Stimulated activated CD8-positive, alpha-beta memory T cell treated with anti-CD3 and anti-CD28 coated beads, Interleukin-15, amount 100 ng/mL, for 1 hour (primary cell): ENCODE measurements at regions not wholly inside any gene's neighbourhood (a gene's known extent, or its start where the extent isn't known, plus 50 kb on each side); places are given as distances from the start of the nearest gene placed in this dataset.
"Not testable (repeated sequence)": the region's sequence is repeated elsewhere in the genome, so short reads cannot be mapped to it uniquely, and the experiment has no call there.

Experiments
- DNase-seq: peaks from one replicate; pipeline ENCODE4 v3.0.0-alpha.2; 2020; ENCODE audit warnings: low read depth

DNA sequence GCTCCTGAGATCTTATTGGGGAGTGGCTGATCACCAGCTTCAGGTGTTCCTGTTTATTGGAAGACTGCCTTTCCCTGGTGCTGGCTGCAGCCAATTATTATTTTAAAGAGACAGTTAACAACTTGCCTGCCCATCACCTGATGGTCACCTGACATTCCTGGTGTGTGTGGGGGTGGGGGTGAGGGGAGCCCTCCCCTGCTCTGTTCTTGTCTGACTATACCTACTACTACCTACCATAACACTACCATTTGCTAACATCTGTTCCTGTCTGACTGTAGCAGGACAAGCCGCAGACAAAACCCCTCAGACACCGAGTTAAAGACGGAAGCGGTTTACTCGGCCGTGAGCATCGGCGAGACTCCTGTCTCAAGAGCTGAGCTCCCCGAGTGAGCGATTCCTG is 54.9 kb upstream of the NBPF3 start:
- no peak for DNase-seq

DNA sequence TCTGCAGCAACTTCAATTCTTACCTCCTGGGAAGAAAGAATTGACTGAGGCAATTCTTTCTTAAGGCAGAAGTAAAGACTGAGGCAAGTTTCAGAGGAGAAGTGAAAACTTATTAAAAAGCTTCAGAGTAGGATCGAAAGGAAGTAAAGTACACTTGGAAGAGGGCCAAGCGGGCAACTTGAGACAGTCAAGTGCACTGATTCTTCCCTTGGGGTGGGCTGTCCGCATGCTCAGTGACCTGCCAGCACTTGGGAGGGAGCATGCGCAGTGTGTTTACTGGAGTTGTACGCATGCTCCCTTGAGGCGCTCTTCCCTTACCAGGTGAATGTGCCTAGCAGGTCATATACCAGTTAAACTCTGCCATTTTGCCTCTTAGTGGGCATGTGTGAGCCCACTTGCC is 55.3 kb upstream of the NBPF3 start:
- no peak for DNase-seq

DNA sequence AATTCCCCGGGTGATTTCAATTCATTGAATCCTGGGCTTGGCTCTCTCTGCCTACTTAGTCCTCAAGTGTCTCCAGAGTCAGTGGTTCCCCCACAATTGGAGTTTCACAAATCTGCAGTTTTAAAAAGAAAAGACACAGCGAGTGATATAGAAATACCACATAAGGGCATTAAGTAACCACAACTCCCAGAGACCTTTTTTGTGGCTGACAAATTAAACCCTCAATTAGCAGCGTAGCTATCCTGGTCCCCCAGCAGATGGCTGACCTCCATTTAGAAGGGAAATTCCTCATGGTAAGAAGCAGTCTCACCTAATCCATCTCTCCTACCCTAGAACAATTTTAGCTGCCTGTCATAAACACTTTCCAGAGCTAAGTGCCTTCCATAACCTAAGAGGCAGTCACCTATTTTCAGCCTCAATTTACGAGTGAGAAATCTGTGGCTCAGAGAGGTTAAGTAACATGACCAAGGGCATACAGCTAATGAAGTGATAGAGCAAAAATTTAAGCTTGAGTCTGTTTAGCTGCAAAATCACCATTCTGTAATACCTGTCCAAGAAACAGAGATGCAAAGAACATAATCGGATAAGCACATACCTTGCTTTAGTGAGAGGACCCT is 56.0 kb upstream of the NBPF3 start:
- DNase-seq, result no peak

DNA sequence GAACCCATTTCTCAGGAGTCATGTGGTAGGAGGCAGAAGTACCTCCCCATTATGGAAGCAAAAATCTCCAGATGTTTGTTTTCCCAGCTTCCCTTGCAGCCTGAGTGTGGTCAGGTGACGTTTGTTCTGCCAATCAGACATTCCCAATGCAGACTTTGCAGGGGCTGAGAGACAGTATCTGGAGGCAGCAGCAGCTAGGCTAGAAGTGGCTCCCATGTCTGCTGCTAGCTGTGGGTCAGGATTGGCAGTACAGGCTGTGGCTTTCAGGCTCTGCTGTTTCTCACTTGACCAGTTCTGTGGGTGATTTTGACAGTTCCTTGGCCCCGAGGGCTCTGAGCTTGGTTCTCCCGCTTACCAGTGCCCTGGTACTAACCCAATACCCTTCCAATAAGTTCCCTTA is 58.6 kb upstream of the NBPF3 start:
- no peak for DNase-seq

DNA sequence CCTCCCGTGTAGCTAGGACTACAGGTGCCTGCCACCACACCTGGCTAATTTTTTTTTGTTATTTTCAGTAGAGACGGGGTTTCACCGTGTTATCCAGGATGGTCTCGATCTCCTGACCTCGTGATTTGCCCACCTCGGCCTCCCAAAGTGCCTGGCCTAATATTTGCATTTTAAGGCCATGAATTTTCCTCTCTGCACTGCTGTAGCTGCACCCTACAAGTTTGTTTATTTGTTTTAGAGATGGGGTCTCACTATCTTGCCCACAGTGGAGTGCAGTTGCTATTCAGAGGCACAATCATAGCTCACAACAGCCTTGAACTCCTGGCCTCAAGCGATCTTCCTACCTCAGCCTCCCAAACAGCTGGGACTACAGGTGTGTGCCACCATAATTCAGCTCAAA is 59.8 kb upstream of the NBPF3 start:
- DNase-seq, result not testable (repeated sequence)

DNA sequence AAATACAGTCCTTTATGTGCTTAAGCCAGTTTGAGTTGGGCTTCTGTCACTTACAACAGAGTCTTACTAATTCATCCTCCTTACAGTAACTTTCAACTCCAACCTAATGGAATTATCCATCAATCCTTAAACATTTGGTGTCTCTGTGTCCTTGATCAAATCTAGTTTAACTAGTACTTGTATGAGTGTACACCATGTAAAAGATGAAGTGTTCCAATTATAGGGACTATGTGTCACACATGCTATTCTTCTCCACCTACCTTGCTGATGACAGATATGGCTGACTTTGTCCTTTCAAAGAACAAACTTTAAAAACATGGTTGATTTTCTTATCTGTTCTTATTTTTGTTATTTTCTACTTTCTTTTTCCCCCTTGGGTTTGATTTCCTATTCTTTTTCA is 60.4 kb upstream of the NBPF3 start:
- DNase-seq, result no peak

DNA sequence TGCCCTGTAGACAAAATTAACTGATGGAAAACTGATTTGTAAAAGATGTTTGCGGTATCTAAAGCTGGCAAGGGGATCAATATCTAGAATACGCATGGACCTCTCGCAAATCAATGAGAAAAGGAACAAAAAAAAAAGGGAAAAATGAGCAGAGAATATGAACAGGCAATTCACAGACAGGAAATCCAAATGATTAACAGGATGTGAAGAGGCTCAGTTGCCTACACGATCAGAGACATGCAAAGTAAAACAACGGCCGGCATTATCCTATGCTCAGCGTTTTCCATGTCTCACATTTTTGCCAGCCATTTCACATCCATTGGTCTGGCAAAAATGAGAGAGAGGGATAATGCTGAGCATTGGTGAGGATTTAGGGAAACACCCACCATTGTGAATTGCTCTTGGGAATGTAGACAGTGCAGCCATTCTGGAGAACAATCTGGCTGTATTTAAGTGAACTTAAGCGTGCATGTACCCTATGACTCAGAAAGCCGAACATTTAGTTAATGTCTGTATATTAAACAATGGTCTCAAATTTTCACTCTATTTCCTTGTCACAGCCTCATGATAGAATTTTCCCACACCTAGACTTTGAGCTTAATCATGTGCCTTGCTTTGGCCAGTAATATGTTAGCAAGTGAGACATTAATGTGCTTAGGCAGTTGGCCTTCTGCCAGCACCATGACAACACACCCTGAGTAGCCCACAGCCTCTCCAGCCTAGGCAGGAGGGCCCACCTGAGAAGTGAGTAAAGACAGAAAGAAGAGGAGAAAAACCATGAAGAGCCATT is 61.0 kb upstream of the NBPF3 start:
- DNase-seq, result no peak

DNA sequence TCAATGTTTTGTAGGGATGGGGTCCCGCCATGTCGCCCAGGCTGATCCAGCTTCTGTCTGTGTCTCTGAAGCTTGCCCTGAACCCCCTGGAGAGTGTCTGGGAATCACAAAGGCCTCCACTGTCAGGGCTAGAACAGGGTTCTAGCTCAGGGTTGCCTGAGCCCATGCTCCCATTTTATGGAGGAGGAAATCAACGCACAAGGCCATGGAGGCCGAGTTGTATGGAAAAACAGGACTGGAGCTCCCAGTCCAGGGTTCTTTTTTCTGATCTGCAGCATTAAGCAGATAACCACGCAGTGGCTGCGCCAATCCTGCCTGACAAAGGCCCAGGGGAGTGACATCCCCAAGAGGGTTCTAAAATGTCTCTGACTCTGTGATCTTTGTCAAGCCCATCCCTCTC is 67.6 kb upstream of the NBPF3 start:
- DNase-seq, result no peak

DNA sequence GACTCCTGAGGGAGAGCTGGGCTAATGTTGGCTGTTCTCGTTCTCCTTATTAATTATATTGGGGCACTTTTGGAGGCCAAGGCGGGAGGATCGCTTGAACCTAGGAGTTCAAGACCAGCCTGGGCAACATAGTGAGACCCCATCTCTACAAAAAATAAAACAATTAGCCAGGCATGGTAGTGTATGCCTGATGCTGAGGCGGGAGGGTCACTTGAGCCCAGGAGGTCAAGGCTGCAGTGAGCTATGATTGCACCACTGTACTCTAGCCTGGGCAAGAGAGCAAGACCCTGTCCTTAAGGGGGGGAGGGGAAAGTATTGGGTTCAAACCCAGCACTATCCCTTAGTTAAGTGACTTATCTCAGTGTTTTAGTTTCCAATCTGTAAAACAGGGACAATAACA is 70.0 kb upstream of the NBPF3 start:
- no peak for DNase-seq

DNA sequence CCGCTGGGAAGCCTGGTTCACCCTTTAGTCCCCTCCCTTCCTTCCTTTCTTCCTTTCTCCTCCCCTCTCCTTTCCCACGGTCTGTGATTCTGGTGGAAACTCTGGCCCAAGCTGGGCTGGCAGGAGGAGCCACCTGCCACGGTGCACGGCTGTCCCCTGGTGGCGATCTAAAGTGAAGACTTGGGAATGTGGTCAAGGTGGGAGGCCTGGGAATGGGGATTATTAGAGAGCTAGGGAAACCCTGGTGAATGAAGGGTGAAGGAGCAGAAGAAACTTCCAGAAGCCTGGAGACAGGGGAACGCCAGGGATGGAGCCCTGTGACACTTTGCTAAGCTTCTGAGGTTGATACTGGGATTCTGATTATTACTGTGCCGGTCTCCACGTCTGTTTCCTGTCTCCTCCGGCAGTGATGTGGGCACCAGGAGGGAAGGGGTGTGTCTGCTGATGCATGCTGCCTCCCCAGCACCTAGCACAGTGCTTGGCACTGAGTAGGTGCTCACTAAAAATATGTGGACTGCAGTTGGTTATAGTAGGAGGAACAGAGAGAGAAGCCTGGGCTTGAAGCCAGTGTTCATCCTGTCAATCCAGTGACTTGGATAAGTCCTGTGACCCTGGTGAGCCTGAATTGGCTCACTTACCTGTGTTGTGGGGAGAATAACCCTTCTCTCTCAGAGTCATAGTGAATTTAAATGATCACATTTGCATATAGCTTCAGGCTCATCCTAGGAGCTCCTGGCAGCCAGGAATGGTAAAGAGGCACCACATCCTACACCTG is 71.2 kb upstream of the NBPF3 start:
- DNase-seq, result peak; percentile 44

DNA sequence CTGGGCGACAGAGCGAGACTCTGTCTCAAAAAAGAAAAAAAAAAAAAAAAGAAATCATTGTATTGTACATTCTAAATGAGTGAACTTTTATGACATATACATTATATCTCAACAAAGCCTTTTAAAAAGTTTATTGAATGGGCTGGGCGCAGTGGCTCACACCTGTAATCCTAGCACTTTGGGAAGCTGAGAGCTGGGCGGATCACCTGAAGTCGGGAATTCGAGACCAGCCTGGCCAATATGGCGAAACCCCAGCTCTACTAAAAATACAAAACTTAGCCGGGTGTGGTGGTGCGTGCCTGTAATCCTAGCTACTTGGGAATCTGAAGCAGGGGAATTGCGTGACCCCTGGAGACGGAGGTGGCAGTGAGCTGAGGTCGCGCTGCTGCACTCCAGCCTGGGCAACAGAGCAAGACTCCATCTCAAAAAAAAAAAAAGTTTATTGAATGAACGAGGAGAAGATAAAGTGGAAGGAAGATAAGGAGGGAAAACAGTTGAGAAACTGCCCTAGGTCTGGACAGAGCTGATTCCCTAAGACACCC is 71.9 kb upstream of the NBPF3 start:
- not testable (repeated sequence) for DNase-seq

DNA sequence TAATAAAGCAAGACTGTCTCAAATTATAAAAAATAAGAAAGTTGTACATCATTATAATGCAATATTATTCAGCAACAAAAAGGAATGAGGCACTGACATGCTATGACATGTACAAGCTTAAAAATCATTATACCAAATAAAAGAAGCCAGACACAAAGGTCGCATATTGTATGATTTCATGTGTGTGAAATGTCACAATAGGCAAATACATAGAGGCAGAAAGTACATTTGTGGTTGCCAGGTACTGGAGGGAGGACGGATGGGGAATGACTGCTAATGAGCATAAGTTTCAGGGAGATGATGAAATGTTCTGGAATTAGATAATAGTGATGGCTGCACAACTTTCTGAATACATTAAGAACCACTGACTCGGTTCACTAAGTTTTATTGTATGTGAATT is 73.6 kb upstream of the NBPF3 start:
- no peak for DNase-seq

DNA sequence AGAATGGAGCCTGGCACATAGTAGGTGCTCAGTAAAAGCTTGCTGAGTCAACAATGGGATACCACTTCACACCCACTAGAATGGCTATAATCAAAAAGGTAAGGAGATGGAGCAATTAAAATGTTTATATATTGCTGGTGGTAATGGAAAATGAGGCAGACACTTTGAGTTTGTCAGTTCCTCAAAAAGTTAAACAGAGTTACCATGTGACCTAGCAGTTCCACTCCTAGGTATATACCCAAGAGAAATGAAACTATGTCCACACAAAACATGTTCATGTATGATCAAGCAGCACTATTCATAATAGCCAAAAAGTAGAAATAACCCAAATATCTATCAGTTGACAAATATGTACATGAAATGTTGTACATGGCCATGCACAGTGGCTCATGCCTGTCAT is 74.8 kb upstream of the ECE1 start:
- no peak for DNase-seq

DNA sequence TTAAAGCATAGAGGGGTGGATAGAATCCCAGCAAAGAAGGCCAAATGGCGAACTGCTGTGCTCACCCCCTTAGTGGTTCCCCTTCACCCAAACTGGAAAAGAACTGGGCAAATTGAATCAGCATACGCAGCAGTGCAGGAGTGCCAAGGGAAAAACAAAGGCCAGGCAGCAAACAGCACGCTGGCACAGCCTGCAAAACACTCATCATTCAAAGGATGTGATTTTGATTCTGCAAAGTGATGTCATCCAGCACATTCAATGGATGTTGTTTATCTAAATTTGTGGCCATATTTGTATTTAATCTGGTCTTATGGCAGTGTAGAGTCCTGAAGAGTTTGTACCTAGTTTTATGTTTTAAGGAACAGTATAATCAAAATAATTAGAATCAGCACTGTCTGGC is 71.8 kb upstream of the ECE1 start:
- no peak for DNase-seq

DNA sequence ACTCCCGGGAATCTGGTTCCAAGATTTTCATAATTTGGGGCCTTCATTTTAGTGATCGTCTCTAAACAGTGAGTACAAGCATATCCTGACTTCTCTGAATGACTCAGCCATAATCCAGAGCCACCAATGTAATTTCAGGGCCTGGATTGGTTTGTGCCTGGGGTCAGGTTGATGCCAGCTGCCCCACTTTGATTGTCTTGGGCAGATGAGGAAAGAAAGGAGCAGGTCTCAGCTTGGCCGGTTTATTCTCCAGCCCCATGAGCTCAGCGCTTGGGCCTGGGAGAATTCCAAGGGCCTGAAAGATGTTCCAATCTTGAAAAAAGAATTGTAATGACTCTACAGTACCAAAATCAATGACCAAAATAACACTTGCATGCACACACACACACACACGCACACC is 71.2 kb upstream of the ECE1 start:
- no peak for DNase-seq

DNA sequence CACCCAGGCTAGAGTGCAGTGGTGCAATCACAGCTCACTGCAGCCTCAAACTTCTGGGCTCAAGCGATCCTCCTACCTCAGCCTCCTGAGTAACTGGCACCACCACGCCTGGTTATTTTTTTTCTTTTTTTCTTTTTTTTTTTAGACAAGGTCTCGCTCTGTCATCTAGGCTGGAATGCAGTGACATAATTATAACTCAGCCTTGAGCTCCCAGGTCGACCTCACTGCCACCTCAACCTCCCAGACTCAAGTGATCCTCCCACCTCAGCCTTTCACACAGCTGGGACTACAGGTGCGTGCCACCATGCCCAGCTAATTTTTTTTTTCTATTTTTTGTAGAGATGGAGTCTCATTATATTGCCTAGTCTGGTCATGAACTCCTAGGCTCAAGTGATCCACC is 66.9 kb upstream of the ECE1 start:
- no peak for DNase-seq

DNA sequence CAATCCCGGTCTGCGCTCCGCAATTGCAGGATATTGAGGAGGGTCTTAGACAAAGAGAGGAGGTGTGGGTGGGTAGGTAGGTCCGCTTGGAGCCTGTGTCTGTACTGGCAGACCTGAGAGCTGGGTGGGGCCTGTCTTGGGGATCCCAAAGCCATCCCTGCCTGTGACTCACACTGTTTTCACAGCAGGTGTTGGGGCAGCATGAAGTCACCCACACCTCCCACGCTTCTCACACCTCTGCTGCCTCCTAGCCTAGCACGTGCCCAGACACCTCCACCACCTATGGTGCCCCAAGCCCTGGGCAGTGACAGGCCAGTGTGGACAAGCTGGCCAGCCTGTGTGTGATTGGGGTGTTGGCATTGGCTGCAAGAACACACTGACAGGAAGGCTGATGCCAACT is 65.7 kb upstream of the ECE1 start:
- no peak for DNase-seq

DNA sequence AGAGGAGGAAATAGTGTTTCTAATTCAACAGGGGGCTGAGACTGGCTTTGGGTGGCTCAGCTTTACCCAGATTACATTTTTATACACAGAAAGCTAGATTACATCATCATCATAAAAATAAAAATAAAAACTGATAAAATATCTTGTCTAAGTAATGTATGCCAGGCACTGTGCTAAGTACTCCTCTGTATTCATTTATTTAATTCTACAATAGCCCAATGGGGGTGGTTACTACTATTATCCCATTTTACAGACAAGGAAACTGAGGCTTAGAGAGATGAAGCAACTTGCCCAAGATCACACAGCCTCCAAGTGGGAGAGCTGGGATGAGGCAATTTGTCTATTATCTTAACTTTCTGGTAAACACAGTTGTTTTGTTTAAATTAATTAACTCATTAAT is 62.3 kb upstream of the ECE1 start:
- DNase-seq, result no peak

DNA sequence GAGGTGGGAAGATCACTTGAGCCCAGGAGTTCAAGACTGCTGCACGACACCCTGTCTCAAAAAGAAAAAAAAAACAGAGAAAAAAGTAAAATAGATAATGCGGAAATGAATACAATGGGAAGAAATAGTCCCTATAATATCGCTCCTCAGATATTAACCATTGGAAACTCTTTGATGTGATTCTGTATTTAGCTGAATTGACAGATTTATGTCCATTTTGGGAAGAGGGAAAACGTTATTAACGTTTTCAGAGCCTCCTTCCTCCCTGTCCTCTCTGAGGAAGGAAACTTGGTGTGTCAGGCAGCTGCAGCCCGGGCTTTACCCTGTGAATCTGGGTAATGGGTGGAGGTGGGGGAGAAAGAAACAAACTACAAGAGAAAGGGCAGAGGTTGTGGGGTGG is 61.6 kb upstream of the ECE1 start:
- no peak for DNase-seq

DNA sequence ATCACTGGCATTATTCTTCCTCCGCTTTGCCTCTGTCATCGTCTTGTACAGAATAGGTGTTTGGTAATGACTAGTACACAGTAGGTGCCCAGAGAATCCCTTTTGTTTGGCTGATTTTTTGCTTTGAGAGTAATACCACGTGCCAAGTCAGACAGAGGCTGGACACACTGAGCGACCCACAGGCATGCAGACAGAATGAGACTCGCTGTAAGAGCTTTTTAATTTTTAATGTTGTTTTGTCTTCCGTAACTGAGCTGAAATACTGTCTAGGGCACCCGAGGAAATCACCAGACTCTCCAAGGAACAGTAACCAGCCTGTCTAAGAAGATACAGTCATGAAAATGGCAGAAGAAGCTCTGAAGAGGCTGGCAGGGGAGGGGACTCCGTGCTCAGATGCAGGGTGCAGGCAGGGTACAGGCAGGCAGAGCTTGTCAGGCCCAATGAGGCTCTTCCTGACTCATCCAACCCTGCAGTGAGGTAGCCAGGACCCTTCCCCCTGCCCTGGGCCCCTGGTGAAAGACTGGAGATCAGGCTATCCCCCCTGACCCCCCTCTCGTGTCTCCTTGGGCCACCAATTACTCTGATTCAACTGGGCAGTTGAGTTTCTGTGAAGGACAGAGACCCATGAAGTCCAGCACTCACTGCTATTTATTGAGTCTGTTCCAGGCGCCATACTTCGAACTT is 60.1 kb upstream of the ECE1 start:
- no peak for DNase-seq

DNA sequence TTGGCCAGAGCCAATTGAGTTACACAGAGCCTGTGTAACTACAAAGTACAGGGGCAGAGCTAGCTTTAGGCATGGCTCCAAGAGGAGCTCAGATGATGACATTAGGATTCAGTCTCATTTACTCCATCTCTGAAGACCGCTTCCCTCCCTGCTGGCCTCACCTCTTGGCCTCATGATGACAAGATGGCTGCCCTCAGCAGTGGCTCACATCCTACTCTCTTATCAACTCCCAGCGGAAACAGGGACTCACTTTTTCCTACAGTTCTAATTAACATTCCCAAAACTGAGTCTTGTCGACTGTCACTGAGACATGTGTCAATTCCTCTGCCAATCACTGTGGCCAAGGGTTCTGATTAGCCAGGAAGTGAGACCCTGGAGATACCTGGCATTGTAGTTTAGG is 59.4 kb upstream of the ECE1 start:
- no peak for DNase-seq

DNA sequence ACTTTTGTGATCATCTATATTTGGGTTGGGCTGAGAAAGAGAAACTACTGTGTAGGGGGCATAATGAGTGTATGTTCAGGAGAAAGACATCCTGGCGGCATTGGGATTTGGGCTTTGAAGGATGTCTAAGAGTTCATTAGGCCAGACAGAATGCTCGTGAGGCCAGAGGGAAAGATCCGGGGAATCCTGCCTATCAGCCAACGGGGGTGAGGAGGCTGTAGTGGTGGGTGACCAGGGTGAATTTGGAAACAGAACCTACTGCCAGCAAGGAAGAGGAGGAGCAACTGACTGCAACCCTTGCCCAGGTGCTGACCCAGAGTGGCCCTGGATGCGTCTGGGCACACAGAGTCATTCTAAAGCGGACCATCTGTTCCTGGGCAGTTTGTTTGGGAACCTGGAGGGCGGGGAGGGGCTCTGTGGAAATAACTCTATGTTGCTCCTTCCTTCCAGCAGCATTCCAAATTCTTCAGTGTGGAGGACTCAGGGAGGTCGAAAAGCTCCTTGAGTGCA is 56.9 kb upstream of the ECE1 start:
- no peak for DNase-seq
